DND-41 (cell line): ENCODE measurements at regions not wholly inside any gene's neighbourhood (a gene's known extent, or its start where the extent isn't known, plus 50 kb on each side); places are given as distances from the start of the nearest gene placed in this dataset.

Source experiments
- CTCF ChIP-seq: IDR thresholded peaks from 2 replicates; pipeline ENCODE4 v1.5.1; 2012; ENCODE audit warnings: borderline replicate concordance, low read length, moderate library complexity, mild to moderate bottlenecking; ENCODE audit not compliant: poor library complexity, severe bottlenecking; ENCODE audit errors: extremely low read depth
- EZH2 ChIP-seq: IDR thresholded peaks from 3 replicates; pipeline ENCODE4 v1.6.1; 2012; ENCODE audit warnings: borderline replicate concordance, low read depth, mild to moderate bottlenecking, moderate library complexity, low read length, inconsistent platforms; ENCODE audit not compliant: severe bottlenecking

GRCh38 chr10:120975072-120975867 is 124.1 kb downstream of the WDR11 start:
- no peak for TF ChIP-seq CTCF
- no peak for TF ChIP-seq EZH2
